ENCODE measurements at regions not wholly inside any gene's neighbourhood (a gene's known extent, or its start where the extent isn't known, plus 50 kb on each side); places are given as distances from the start of the nearest gene placed in this dataset.
"Not testable (repeated sequence)": the region's sequence is repeated elsewhere in the genome, so short reads cannot be mapped to it uniquely, and the experiment has no call there.

DNA sequence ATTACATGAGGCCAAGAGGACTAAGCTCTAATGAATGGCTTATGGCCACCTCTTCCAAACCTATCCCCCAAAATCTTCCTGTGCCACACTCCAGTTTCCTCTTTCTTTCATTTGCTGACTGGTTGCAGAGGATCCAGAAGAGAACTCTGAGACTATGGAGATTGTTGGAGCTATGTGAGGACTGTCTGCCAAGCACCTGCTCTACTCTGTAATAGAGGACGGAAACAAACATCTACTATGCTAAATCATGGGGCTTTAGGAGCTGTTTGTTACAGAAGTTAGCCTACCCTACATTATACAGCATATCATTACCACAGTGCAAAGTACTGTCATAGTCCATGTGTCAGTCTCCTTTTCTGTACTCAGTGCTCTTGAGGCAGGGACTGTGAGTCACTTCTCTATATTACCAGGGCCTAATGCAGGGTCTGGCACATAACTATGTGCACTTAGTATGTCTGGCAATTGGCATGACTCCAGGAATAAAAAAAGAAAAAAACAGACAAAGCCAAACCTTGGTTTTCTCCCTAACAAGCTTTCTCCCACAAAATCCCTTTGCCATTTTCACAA is 95.1 kb downstream of the RPAP3 start:
- DNase-seq = no peak

DNA sequence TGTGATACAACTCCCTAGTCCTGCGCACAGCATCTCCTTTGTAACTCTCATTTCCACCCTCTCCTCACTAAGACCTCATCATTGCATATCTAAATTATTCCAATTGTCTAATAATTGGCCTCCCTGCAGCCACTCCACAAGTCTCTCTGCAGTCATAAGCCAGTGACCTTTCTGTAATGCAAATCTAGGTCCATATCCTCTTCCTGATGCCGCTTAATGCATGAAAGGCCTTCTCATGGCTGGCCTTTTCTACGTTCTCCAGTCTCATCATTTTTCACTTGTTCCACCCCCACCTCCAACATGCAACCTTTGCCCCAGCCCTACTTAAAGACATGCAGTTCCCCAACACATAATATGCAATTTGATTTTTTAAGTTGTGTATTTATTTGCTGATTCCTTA is 96.0 kb downstream of the RPAP3 start:
- no peak for DNase-seq

DNA sequence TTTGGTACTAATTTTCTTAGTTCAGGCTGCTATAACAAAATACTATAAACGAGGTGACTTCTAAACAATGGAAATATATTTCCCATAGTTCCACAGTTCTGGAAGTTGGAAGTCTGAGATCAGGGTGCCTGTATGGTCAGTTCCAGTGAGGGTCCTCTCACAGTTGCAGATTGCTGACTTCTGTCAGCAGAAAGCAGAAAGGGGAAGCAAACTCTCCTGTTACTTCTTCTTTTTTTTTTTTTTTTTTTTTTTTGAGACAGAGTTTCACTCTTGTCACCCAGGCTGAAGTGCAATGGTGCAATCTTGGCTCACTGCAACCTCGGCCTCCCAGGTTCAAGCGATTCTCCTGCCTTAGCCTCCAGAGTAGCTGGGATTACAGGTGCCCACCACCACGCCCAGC is 97.2 kb downstream of the RPAP3 start:
- DNase-seq = not testable (repeated sequence)

DNA sequence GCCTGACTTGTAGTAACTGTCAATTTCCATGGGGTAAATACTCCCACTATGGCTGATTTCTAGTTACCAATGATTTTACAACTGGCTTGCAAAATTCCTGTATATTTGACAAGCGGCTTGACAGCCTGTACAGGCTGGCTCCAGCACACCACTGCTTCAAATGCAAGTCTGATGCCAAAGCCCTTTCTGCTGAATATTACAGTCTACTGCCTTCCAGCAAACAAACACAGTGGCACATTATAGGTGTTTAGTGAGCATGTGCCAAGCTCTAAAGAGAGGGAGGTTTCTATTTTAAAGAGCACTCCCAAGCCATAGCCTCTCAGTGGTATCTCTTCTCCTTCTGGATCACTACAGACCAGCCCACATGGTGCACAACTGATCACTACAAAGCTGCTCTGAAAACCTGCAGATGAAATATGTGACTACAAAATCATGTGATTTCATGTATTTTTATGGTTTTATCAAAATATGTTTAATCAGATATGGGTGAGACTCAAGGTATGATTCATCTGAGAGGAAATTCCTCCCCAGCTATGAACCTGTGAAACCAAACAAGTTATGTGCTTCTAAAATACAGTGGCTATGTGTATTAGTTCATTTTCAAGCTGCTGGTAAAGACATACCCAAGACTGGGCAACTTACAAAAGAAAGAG is 101.5 kb downstream of the RPAP3 start:
- no peak for DNase-seq

DNA sequence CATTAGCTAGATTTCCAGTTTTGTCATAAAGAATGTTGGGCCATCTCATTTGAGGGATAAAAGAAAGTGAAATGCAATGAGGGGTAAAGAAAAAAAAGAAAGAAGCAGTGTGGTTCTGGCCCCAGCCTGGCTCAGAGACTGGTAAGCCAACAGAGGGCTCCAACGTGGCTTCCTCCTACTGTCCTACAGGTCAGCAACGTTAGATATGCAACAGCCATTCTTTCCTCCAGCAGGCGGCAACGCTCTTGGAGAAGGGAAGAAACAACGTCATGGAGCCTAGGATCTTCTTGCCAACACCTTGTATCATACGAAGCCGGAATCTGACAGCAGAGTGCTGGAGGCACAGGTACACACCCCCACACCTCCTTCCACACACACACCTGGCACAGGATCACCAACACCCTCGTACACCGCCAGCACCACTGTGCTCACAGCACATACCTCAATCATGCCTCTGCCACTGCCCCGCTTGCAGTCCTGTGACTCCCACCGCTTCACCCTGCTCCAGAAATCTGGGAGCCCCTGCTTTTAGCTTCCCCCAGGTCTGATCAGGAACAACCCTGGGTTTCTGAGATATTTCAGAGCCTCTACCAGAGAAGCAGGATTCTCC is 102.8 kb downstream of the RPAP3 start:
- no peak for DNase-seq

DNA sequence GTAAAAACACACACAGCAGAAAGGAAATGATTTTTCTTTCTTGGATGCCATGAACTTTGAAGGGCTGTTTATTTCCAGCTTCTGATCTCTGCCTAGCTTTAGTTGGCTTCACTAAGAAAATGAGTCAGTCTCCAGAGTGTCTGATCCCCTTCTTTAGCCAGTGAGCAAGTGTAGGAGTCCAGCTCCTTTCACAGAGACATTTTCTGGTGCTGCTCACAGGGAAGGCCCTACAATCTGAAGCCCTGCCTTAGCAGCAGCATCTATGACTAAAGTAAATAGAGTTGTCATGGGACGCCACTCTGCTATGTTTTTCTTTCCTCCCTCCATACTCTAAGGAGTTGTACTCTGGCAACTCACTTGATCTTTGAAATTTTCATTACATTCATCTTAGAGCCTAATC is 103.5 kb downstream of the RPAP3 start:
- no peak for DNase-seq

DNA sequence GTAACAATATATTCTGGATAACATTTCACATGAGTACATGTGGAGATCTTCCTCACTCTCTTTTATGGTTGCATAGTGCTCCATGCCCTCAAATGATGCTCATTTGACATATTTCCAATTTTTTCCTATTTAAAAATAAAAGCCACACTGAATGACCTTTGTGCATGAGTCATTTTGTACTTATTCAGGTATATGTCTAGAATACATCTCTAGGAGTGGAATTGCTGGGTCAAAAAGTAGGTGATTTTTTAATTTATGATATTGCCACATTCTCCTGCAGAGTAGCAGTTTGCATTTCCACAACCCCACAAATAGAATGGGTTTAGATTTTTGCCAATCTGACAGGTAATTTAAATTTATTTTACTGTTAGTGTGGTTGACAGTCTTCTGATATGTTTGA is 104.8 kb downstream of the RPAP3 start:
- no peak for DNase-seq

DNA sequence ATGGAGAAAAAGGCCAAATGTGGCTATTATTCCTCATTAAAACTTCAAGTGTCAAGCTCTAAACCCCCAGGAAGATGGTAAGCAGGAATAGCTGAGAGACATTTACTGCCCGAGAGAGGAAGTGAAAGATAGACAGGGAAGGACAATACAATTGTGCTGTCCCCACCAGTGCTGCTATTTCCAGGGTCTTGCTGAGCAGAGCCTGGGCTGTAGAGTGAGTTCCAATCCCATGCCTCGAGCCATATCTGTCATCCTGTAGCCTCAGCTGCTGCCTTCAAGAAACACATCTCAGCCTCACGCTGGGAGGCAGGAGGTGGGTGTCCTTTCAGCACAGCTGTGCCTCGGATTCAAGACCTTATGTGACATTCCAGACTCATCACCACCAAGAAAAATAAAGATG is 114.0 kb downstream of the RPAP3 start:
- DNase-seq = no peak

DNA sequence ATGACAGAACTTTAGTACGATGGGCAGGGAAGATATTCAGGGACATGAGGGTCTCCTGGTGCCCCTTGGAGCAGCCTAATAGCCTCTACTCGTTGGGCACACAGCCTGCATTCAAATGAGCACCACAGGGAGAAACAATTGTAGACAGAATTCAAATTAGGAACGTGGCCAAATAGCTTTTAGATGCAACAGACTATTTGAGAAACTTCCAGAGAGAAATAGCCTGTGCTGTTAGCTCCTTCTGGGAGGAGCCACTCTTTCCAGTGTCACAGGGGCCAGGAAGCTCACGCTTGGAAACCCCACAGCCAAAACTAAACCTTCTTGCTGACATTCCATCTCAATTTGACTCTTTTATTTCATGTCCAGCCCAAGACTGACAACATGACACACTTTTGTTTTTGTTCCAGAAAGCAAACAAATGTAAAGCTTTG is 114.5 kb downstream of the RPAP3 start:
- no peak for DNase-seq

DNA sequence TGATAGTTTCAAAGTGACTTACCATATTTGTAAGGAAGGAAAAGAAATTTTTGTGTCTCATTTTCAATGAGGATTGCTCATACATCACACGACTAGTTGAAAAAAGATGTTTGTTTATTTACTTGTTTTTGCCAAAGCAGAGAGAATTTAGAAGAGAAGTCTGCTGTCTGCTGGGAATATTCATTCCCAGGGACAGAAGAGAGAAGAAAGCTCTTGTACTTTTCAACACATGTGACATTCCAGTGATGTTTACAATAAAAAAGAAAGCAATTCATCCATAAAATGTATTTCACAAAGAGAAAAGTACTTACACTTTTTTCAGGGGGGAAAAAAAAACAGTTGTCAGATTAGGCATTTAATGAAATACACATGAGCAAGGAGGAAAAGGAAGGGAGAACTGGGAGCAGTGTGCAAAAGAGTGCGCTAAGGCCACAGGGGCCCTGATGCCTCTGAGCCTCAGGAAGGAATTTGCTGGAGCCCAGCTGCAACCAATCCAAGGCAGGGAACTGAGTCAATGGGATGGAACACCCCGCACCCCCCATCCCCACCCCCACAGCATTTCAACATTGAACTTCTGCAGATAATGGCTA is 115.0 kb downstream of the RPAP3 start:
- DNase-seq = no peak

DNA sequence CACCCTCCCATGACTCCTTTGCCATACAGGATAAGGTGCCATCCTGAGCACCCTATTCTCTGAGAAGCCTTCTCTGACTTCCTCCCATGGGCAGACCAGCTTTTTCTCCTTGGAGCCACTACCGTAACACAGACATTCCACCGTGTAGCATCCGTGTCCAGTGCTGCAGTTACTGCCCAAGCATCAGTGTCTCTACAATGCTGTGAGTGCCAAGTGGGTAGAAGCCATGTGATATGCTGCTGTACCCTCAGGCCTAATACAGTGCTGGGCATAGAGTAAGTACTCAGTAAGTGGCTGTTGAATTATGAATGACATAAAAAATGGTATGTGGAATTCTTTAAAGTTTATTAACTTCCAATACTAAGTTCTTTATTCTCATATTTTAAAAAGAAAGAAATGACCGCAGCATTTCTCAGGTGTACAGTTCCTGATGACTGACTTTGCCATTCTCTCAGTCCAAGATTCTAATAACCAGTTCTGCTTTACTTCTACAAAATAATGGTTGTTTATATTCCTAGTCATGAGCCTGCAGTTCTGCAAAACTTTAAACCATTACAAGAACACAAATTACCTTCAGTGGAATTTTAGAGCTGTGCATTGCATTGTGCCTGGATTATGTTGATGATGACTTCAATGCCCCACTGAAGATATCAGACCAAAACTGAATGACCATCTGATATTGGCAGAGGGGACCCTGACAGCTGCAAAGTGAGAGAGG is 118.7 kb downstream of the RPAP3 start:
- no peak for DNase-seq

DNA sequence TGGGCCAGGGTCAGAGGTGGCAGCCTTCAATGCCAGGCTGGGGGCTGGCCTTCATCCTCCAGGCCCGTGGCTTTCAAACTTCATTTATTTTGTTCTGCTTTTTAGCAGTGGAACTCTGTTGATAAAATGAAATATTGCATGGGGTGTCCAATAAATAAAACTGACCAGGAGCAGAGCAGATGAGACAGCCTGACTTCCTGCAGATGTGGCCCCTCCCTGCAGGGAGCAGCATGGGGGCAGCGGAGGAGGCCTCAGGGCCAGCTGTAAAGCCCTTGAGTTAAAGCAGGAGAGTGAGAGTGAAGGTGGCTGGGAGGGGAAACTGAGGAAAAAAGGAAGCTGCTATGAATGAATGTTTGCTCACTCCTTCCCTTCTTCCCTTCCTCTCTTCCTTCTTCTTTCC is 120.3 kb downstream of the RPAP3 start:
- no peak for DNase-seq

DNA sequence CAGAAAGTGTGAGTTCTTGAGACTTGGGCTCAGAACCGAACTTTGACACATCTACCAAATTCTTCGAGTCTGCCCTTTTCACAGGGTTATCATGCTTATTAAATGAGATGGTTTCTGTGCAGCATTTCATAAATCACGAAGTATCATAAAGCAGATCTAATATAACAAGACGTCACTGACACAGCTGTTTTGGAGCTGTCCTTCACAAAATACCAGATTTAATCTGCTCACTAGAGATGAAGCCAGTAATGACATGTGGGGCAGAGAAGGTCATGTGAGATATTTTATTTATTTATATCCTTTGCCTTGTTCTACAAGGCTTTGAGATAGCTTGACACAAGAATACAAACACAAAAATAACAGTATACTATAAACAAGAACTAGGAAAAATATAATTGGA is 127.0 kb downstream of the RPAP3 start:
- DNase-seq = no peak

DNA sequence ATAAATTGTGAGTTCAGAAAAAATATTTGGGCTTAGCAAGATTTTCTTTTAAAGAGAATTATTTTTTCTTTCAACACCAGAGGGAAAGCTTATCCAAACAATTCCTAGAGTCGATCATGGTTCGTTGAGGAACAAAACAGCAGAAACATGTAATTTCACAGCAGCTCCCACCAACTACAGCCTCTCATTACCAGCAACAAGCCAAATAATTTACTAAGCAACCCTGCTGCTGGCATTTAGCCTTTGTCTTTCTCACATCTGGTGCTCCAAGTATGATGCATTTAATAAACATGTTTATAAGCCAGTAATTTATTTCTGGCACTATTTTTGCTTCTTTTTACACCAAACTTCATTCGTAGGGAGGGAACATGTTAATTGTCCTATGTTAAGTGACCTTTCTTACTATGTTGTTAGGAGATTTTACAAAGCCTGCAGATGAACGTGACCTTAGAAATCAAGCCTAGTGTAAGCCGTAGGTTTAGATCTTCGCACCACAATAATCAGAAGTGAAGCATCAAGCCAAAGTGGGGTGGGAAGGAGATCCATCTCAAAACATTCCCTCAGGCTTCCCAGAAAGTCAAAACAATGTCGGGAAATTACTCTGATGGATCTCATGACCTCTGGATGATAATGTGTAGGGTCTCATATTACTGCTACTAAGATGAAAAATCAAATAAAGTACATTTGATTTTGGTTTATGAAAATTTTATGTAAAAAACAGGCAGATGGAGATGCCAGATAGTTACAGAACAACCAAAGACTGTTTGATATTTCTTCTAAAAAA is 128.4 kb downstream of the RPAP3 start:
- DNase-seq = peak in 2 of 3 experiments; percentile 74 to 95

DNA sequence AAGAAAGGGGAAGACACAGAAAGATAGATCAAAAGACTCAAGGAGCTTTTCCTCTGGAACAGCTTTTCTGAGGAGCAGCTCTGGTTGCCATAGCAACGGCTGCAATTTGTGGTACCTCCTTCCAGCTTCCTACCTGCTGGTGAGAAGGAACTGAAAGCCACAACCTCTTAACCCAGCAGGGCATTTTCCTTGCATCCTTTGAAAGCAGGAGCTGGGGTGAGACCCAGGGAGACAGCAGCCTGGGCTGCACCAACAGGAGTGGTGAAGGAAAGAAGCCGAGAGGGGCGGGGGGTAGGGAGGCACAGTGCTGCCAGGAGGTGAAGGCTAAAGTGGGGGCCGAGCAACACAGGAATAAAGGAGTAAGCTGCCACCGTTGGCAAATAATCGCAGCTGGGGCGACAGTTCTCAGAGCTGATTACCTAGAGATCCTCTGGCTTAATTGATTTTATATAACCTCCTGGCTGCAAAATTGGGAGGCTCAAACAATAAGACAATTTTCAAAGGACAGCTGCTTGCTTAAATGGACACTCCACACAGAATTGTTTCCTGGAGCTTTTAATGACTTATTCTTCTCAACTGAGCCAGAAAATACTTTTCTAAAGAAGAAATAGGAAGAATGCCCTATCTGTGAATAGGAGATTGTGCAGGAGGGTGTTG is 129.4 kb downstream of the RPAP3 start:
- DNase-seq = peak; percentile 35 to 99 (median 92)

DNA sequence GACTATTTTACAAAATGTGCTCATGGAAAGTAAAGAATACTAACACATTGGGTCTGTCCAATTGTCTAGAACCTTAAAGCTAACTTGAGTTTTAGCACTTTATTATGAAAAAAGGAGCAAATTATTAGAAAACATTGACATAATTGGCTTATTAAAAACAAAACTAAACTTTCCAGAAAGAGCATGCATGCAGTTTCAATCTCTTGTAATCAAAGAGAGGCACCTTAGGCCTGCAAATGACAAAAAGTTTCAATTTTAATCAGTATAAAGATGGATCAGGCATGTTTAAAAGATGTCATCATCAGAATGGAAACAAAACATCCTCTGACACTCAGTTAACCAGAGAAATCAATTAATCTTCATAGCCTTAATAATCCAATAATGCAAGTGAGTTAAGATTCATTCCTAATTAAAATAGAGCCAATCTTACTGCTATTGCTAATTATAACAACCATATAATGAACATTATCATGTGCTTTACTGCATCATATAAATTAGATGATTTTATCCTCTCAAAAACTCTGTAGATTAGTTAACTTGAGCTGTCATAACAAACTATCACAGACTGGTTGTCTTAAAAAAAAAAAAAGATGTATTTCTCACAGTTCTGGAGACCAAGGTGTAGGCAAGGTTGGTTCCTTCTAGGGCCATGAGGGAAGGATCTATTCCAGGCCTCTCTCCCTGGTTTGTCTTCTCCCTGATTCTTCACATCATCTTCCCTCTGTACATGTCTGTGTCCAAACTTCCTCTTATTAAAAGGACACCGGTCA is 131.4 kb downstream of the RPAP3 start:
- DNase-seq = no peak

DNA sequence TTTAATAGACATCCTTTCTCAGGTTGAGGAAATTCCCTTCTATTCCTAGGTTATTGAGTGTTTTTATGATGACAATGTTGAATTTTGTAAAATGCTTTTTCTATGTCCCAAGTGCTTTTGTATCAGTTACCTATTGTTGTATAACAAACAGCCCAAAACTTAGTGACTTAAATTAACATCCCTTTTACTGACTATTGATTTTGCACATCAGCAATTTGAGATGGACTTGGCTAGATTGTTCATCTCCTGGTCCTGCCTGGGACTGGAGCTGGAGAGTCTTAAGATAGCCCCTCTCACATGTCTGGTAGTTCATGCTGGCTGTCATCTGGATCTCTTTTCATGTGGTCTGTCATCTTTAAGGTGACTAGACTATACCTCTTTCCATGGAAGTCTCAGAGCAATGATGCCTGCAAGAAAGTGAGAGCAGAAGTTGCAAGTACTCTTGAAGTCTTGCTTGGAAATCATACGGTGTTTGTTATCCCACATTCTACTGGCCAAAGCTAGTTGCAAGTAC is 132.6 kb downstream of the RPAP3 start:
- DNase-seq = no peak

DNA sequence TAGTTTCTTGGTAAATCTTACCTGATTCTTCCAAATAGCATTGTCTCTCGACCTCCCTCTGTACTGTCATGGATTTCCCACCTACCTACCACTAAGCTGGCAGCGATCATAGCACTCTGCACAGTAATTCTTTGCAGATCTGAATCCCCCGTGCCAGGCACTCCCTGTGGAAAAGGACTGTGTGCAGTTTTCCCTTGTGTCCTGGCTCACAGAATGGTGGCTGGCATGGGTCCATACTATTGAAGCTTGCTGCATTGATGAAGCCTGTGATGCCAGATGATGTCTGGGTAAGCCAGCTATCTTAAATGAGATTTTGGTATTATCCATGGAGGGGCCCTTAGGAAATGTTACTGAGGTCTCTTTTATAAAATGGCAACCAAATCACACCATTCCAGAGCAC is 135.7 kb downstream of the RPAP3 start:
- no peak for DNase-seq

DNA sequence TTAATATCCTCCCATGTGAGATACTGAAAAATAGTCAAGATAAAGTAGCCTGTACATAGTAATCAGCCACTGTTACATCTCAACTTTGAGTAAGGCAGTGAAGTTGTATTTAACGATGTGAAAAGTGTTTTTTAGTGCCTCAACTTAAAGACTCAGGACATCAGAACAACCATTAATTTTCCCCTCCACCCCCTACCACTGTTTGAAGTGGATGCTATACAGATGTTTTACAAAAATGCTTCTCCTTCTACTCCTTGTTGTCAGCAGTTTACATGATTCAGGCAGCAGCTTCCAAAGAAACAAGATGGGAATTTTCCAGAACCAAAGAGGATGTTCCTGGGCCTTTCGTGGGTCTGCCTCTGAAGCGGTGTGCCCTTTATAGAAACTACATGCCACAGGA is 143.6 kb downstream of the RPAP3 start:
- DNase-seq = no peak

DNA sequence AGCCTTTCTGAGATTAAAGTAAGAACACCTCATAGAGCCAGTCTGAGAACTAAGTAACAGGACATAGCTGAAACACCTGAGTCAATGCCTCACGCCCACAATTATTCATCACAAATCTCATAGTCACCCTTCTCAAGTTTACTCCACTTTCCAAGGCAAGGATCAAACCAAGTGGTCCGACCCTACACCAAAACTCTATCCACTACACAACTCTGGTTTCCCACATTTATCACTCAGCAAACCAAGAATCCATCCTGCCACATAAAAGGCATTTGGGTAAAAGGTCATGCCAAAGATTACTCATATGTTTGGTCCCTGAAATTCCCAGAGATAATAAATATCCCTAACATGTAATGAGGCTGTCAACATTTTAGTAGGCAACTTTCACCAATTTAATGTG is 144.1 kb downstream of the RPAP3 start:
- no peak for DNase-seq

DNA sequence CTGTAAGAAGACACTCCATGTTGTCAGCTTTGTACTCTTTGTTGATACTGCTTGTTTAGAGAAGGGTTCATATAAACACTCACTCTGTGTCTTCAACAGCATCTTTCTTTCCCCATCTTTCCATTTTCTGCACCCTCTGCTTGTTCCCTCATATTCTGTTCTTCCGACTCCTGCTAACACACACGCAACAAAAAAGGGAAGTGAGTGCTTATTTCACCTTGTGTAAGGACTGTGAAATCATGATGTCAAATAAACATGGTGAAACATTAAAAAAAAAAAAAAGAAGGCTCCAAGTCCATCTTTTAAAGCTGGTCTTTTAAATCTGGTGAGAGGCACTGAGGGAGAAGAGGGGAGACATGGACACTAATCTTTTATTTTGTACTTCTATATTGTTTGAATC is 145.4 kb downstream of the RPAP3 start:
- DNase-seq = no peak
